DND-41 (cell line): ENCODE measurements at regions not wholly inside any gene's neighbourhood (a gene's known extent, or its start where the extent isn't known, plus 50 kb on each side); places are given as distances from the start of the nearest gene placed in this dataset.

Source experiments
- EZH2 ChIP-seq: IDR thresholded peaks from 3 replicates; pipeline ENCODE4 v1.6.1; 2012; ENCODE audit warnings: borderline replicate concordance, low read depth, mild to moderate bottlenecking, moderate library complexity, low read length, inconsistent platforms; ENCODE audit not compliant: severe bottlenecking
- TF ChIP-seq, protein P1 (sequence below): IDR thresholded peaks from 2 replicates; pipeline ENCODE4 v1.5.1; 2012; ENCODE audit warnings: borderline replicate concordance, low read length, moderate library complexity, mild to moderate bottlenecking; ENCODE audit not compliant: poor library complexity, severe bottlenecking; ENCODE audit errors: extremely low read depth

DNA sequence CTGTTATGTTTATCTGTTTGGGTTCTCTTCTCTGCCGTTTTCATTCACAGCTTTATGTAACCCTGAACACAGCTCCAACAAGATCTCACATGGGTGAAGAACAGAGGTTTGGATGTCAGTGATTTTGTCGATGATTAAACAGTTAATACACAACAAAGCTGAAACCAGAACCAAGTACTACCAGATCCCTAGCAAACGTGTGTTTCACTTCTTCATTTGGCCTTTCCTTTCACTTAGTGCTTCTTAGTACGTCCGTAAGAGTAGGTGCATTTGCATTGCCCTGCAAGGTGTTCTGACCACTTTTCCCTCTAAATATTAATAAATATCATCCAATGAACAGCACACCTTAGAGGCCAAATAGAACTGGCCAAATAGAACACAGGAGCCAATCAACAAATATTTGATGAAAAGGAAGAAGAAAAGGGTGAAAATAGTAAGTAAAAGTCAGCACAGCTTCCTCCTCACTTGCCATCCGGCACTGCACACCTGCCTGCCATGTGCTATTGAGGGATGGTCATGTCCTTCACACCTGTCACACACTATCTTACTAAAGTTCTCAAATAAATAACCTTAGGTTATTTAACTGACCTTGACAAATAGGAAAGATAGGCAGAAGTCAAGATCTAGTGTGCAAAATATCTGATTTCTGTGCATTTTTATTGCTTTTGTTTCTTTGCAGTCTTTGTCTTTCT, 252.6 kb upstream of the ANKRD30A start:
- TF ChIP-seq, protein P1, sequence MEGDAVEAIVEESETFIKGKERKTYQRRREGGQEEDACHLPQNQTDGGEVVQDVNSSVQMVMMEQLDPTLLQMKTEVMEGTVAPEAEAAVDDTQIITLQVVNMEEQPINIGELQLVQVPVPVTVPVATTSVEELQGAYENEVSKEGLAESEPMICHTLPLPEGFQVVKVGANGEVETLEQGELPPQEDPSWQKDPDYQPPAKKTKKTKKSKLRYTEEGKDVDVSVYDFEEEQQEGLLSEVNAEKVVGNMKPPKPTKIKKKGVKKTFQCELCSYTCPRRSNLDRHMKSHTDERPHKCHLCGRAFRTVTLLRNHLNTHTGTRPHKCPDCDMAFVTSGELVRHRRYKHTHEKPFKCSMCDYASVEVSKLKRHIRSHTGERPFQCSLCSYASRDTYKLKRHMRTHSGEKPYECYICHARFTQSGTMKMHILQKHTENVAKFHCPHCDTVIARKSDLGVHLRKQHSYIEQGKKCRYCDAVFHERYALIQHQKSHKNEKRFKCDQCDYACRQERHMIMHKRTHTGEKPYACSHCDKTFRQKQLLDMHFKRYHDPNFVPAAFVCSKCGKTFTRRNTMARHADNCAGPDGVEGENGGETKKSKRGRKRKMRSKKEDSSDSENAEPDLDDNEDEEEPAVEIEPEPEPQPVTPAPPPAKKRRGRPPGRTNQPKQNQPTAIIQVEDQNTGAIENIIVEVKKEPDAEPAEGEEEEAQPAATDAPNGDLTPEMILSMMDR: no peak
- TF ChIP-seq EZH2: no peak
